Keratinocyte (primary cell): ENCODE measurements at regions not wholly inside any gene's neighbourhood (a gene's known extent, or its start where the extent isn't known, plus 50 kb on each side); places are given as distances from the start of the nearest gene placed in this dataset.

Experiments
- DNase-seq: peaks from one replicate; pipeline ENCODE4 v3.0.0-alpha.2; 2011; ENCODE audit warnings: low read depth, missing footprints, low spot score
- FAIRE-seq: peaks from 2 replicates; lab custom pipeline; 2011; peaks lifted over from hg19 to GRCh38; lab: Jason Lieb, UNC
- H2AFZ ChIP-seq: 2 replicates; pipeline ENCODE4 v1.6.0; 2012; ENCODE audit warnings: low read length, control low read depth, inconsistent platforms; ENCODE audit not compliant: control insufficient read depth
- H3K27ac ChIP-seq: 2 replicates; pipeline ENCODE4 v1.5.1; 2011; ENCODE audit warnings: low read length; ENCODE audit not compliant: control insufficient read depth, insufficient read depth
- H3K27me3 ChIP-seq: 3 replicates; pipeline ENCODE4 v1.6.0; 2011; ENCODE audit warnings: low read length; ENCODE audit not compliant: control insufficient read depth, insufficient read depth; ENCODE audit errors: extremely low read depth
- H3K36me3 ChIP-seq, 2 experiments: 2 replicates in 1 of 2; 3 replicates in 1 of 2; pipeline ENCODE4 v1.5.1; 2011; ENCODE audit warnings: low read length in 2 of 2, mild to moderate bottlenecking in 1 of 2; ENCODE audit not compliant: control insufficient read depth in 2 of 2, insufficient read depth in 2 of 2; ENCODE audit errors: extremely low read depth in 1 of 2
- H3K4me1 ChIP-seq: 3 replicates; pipeline ENCODE4 v1.5.1; 2011; ENCODE audit warnings: low read length; ENCODE audit not compliant: control insufficient read depth, insufficient read depth; ENCODE audit errors: extremely low read depth
- H3K4me2 ChIP-seq: 3 replicates; pipeline ENCODE4 v1.6.0; 2011; ENCODE audit warnings: low read depth, low read length; ENCODE audit not compliant: control insufficient read depth, insufficient read depth; ENCODE audit errors: extremely low read depth
- H3K4me3 ChIP-seq, 3 experiments: fragments of 200-600 bp in 1 of 3; sonication (generic) in 1 of 3; 2 replicates in 2 of 3; 3 replicates in 1 of 3; pipeline ENCODE4 v1.5.1; 2011 to 2016; ENCODE audit warnings: low read length in 3 of 3, mild to moderate bottlenecking in 3 of 3, control low read depth in 2 of 3, inconsistent platforms in 1 of 3, low read depth in 1 of 3, mixed read lengths in 1 of 3, mixed run types in 1 of 3, moderate library complexity in 1 of 3; ENCODE audit not compliant: control insufficient read depth in 2 of 3, insufficient read depth in 2 of 3; ENCODE audit errors: extremely low read depth in 1 of 3
- H3K79me2 ChIP-seq: 2 replicates; pipeline ENCODE4 v1.6.0; 2012; ENCODE audit warnings: low read length; ENCODE audit not compliant: control insufficient read depth, insufficient read depth
- H3K9ac ChIP-seq: 3 replicates; pipeline ENCODE4 v1.6.0; 2011; ENCODE audit warnings: low read length; ENCODE audit not compliant: control insufficient read depth, insufficient read depth; ENCODE audit errors: extremely low read depth
- H3K9me1 ChIP-seq: 3 replicates; pipeline ENCODE4 v1.6.0; 2011; ENCODE audit warnings: low read length; ENCODE audit not compliant: control insufficient read depth, insufficient read depth; ENCODE audit errors: extremely low read depth
- H3K9me3 ChIP-seq: 2 replicates; pipeline ENCODE4 v1.5.1; 2012; ENCODE audit warnings: low read depth, low read length; ENCODE audit not compliant: control insufficient read depth
- H4K20me1 ChIP-seq: 3 replicates; pipeline ENCODE4 v1.6.0; 2011; ENCODE audit warnings: low read length; ENCODE audit not compliant: control insufficient read depth, insufficient read depth; ENCODE audit errors: extremely low read depth
- CTCF ChIP-seq, 3 experiments: IDR thresholded peaks in 1 of 3; conservative IDR thresholded peaks in 1 of 3; optimal IDR thresholded peaks in 1 of 3; 2 replicates in 2 of 3; 3 replicates in 1 of 3; pipeline versions ENCODE3 to v1.5.1; 2011; ENCODE audit warnings: low read length in 3 of 3, mild to moderate bottlenecking in 3 of 3, moderate library complexity in 2 of 3, control low read depth in 1 of 3, inconsistent platforms in 1 of 3; ENCODE audit not compliant: insufficient read depth in 2 of 3; ENCODE audit errors: extremely low read depth in 1 of 3
- EZH2 ChIP-seq: IDR thresholded peaks from one replicate; pipeline ENCODE4 v1.6.1; 2012; ENCODE audit warnings: inconsistent platforms, mild to moderate bottlenecking, low read length, moderate library complexity
- dilution Hi-C: fragments of 300-500 bp; cut with MboI; formaldehyde crosslinking; loops from one replicate; pipeline ENCODE4 v1.7.0; 2020; ENCODE audit warnings: low sequenced_read_pairs; ENCODE audit not compliant: extremely low pct_ligation_motif_present

GRCh38 chr17:13118311-13118710 is 100.5 kb upstream of the ELAC2 start:
- Histone ChIP-seq H3K27ac (no peak overlapping the region), H3K27me3 (no peaks in the 10 kb centered on the region), H3K9ac (no peak overlapping the region), H3K4me1 (no peaks in the 10 kb centered on the region), H3K9me1 (no peaks in the 10 kb centered on the region), H3K36me3 (no peaks in the 10 kb centered on the region), H3K79me2 (no peaks in the 10 kb centered on the region), H2AFZ (no peak overlapping the region), H3K4me2 (no peak overlapping the region), H4K20me1 (no peaks in the 10 kb centered on the region), H3K4me3 (no peak overlapping the region), H3K9me3 (no peaks in the 10 kb centered on the region)
- no peak for TF ChIP-seq EZH2
- TF ChIP-seq CTCF (optimal IDR thresholded peaks at IDR 0.05 in 1 of 3, IDR thresholded peaks at IDR 0.05 in 1 of 3, conservative IDR thresholded peaks at IDR 0.05 in 1 of 3; ENCODE audit: extremely low read depth in 1 of 3, insufficient read depth in 2 of 3, low read length in 3 of 3) = no peak
- dilution Hi-C loops = no loop called here
- no peak for FAIRE-seq
- no peak for DNase-seq

DNA sequence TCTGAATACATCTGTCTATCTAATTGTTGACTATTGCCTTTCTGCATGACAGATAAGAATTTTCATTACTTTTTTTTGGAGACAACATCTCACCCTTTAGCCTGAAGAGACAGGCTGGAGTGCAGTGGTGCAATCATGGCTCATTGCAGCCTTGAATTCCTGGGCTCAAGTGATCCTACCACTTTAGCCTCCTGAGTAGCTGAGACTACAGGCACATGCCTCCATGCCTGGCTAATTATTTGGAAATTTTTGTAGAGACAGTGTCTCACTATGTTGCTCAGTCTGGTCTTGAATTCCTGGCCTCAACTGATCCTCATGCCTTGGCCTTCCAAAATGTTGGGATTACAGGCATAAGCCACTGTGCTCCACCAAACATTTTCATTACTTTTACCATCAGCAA is 99.8 kb upstream of the ELAC2 start:
- dilution Hi-C loops = no loop called here
- no peak for FAIRE-seq
- no peak overlapping the region for H3K4me3 ChIP-seq

More for the DNA sequence above, 99.8 kb upstream of the ELAC2 start:
- TF ChIP-seq EZH2 (no peak), CTCF (optimal IDR thresholded peaks at IDR 0.05 in 1 of 3, IDR thresholded peaks at IDR 0.05 in 1 of 3, conservative IDR thresholded peaks at IDR 0.05 in 1 of 3; ENCODE audit: extremely low read depth in 1 of 3, insufficient read depth in 2 of 3, low read length in 3 of 3) (no peak)
- H4K20me1 ChIP-seq = no peaks in the 10 kb centered on the region
- no peak for DNase-seq
- H3K4me1 ChIP-seq = no peaks in the 10 kb centered on the region
- no peak overlapping the region for H3K27ac ChIP-seq
- no peaks in the 10 kb centered on the region for H3K9me3 ChIP-seq
- H3K9me1 ChIP-seq = no peaks in the 10 kb centered on the region
- H3K9ac ChIP-seq = no peak overlapping the region
- H2AFZ ChIP-seq = no peak overlapping the region
- H3K79me2 ChIP-seq = no peaks in the 10 kb centered on the region
- H3K36me3 ChIP-seq = no peaks in the 10 kb centered on the region
- H3K27me3 ChIP-seq = no peaks in the 10 kb centered on the region
- H3K4me2 ChIP-seq = no peak overlapping the region
